ENCODE measurements at regions not wholly inside any gene's neighbourhood (a gene's known extent, or its start where the extent isn't known, plus 50 kb on each side); places are given as distances from the start of the nearest gene placed in this dataset.
"Not testable (repeated sequence)": the region's sequence is repeated elsewhere in the genome, so short reads cannot be mapped to it uniquely, and the experiment has no call there.

DNA sequence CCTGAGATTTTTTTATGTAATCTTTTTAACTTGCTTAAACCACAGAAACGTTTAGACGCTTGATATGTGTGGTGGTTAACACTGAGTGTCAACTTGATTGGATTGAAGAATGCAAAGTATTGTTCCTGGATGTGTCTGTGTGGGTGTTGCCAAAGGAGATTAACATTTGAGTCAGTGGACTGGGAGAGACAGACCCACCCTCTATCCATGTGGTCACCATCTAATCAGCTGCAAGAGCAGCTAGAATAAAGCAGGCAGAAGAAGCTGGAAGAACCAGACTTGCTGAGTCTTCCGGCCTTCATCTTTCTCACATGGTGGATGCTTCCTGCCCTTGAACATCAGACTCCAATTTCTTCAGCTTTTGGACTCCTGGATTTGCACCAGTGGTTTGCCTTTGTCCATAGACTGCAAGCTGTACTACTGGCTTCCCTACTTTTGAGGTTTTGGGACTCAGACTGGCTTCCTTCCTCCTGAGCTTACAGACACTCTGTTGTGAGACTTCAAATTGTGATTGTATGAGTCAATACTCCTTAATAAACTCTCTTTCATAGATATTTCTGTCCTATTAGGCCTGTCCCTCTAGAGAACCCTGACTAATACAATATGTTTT lies 816.0 kb upstream of the CDH9 start:
- DNase-seq = no peak

DNA sequence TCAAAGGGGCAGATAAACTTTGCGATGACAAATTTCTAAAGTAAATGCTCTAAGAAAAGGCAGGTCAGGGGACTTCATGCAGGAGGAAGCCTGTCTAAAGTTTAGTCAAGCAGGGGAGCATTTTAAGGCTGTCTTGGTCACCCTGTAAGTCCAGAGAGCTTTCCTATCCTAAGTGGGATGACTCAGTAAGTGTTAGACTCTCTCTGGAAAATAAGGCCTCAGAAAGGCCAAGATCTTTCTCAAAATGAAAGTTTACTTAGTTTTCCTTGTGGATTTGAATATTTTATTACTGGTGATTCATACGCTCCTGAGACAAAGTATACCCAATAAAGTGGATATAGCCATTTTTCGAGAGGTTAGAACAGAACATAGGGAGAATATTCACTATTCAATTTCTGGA lies 806.9 kb upstream of the CDH9 start:
- no peak for DNase-seq

DNA sequence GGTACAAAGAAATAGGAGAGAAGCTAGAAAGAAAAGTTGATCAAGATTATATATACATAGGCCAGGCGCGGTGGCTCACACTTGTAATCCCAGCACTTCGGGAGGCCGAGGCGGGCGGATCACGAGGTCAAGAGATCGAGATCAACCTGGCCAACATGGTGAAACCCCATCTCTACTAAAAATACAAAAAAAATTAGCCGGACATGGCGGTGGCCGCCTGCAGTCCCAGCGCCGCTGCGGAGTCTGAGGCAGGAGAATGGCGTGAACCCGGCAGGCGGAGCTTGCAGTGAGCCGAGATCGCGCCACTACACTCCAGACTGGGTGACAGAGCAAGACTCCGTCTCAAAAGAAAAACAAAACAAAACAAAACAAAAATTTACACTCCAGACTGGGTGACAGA lies 798.3 kb upstream of the CDH9 start:
- DNase-seq = not testable (repeated sequence)

DNA sequence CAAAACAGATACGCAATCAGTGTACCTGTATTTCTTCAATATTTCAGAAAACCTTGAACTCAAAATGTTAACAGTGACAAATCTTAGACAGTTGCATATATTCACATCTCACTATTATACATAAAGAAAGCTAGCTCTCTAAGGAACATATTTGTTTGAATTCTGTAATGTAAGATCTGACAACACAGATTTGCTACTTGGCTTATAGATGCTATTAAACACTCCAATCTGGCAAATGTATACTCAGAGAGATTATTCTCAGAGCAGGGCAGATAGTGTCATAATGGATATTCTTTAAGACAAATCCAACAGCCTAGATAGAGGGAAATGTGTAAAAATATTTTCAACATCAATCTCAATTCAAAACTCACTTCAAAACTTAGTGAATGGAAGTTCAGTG lies 794.5 kb upstream of the CDH9 start:
- DNase-seq = no peak

DNA sequence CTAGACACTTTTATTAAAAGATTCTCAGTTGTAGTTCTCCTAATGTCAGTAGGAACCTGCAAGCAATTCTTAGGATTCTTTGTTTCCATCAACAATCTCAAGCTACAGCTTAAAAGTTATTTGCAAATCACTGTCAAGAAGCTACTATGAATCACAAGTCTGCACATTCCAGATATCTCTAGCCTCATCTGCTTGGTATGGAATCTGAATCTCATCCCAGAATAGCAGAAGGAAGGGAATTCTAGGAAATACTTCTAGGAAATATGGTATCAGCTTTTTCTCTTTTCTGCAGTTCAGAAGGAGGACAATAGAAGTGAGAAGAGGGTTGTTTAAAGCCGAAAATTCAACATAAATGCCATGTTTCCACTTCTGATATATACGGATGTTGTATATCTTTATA lies 792.2 kb upstream of the CDH9 start:
- no peak for DNase-seq

DNA sequence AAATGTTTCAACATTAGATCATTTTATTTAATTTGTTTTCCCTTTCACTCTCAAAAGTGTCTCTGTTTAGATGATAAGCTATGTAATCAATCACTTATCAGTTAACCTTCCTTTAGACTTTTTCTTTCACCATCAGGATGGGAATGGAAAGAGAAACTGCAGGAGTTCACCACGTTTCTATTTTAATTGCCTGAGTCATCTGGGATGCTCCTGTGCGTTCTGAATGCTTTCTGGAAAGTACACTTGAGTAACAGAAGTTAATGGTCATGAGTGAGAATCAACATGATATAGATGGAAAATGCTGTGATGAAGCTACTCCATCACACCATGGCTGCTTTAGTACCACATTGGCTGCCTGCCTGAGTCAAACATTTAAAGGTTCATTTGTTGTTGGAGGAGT lies 783.3 kb upstream of the CDH9 start:
- DNase-seq = no peak

DNA sequence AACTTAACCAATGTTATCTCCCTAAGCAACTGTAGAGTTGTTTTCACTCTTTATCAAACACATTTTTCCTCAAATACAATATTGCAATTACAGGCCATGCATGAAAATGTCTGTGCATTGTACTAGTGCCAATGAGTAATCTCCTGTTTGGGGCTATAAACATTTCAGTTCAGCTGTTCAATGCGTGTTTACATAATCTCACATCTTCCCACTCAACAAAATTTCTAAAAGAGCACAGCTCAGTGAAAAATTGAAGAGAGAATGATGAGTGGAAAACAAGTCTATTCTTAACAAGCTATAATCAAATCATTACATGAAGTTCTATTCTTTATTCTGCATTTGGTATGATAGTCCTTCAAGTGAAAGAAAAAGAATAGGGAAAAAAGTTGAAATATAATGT lies 780.5 kb upstream of the CDH9 start:
- DNase-seq = no peak

DNA sequence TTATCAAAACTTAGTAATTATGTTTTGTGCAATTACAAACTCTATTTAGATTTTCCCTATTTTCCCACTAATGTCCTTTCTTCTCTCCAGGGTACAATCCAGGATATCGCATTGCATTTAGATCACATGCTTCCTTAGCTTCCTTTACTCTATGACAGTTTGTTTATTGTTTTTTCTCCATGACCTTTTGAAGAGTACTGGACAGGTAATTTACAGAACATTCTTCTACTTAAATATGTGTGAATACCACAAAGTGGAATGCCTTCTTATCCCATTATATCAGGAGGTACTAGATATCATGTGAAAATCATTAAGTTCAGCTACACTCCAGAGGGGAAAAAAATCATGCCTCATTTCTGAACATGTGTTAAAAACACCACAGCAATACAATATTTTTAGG lies 776.6 kb upstream of the CDH9 start:
- no peak for DNase-seq

DNA sequence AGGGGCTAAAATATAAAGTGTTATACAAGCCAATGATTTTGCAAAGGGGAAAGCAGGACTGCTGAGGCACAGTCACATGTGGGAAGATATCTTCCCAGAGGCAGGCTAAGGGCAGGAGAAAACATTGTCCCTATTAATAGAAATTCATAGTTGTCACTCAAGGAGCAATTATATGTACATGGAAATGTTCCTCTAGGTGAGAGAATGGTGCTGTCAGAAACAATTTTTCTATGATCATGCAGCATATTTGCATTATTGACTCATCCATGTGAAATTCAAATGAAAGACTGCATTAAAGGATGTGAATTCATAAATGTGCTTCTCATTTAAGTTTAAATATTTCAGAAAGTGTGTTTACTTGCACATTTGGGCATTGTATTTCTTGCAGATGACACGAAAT lies 775.9 kb upstream of the CDH9 start:
- no peak for DNase-seq

DNA sequence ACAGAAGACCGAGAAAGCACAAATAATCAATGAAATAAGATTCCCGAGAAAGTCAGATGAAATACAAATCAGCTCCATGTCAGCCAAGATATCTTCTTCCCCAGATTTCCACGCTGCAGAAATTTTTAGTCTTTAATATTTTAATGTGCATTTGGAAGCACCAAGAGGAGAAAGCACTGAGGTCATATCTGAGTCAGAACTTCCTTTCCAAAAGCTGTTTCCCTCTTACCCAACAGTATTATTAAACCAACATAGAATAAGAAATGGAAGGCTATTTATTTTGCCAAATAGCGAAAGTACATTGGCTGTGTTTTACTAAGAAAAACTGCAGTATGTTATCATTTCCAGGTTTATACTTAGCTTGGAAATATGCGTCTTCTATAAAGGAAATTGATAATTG lies 772.1 kb upstream of the CDH9 start:
- DNase-seq = no peak

DNA sequence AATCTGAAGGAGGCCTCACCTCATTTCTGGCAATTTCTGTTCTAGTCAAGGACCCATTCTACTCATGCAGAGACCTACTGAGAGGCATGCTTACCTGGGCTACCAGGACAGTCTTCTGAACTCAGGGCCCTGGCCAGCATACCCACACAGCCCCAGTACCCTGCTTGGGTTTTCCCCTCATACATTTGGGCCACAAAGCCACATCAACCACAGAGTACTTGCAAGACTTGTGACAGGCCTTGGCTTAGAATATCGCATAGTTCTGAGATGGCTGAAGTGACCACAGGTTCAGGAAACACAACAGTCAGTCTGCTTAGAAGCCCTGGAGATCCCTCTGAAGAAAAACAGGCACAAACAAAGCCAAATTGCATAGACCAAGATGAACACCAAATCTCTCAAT lies 758.8 kb upstream of the CDH9 start:
- no peak for DNase-seq

DNA sequence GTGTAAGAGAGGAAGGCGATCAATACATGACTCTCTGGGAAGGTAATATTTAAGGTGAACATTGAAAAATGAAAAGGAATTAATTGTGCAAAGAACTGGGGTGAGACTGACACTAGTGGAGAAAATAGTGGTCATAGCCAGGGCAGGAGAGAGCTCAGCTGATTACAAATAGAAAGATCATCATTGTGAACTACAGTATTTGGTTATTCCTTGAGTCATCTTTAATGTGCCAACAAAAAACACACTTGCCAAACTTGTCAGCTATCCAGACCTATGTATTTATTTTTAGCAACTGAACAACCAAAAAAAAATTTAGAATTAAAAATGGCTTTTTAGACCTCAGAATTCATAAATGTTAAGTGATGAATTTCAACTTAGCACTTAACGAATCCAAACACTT lies 749.8 kb upstream of the CDH9 start:
- DNase-seq = no peak

DNA sequence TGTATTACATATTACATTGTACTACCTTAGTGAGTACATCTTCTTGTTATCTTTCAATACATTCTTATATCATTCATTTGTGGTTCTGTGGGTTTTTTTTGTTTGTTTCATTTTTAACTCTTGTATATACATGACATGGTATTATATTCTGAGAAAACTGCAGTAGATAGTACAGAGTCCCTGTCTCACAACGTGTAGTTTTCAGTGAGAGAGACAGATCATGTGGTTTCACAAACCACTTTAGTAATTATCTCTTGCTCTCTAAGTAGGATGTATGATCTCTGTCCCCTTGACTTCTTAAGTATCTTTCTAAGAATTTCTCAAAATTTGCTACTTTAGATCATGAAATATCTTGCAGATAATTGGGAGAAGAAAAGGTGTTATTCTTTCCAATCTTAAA lies 745.9 kb upstream of the CDH9 start:
- DNase-seq = no peak

DNA sequence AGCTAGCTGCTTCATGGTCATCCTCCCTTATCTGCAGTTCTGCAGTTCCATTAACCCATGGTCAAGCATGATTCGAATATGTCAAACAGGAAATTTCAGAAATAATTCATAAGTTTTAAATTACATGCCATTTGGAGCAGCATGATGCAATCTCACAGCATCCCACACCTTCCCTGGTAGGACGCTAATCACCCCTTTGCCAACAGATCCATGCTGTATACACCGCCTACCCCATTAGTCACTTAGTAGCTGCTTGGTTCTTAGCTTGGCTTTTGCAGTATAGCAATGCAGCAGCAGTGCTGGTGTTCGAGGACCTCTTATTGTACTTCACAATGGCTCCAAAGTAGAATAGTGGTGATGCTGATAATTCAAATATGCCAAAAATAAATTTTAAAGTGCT lies 739.7 kb upstream of the CDH9 start:
- DNase-seq = no peak

DNA sequence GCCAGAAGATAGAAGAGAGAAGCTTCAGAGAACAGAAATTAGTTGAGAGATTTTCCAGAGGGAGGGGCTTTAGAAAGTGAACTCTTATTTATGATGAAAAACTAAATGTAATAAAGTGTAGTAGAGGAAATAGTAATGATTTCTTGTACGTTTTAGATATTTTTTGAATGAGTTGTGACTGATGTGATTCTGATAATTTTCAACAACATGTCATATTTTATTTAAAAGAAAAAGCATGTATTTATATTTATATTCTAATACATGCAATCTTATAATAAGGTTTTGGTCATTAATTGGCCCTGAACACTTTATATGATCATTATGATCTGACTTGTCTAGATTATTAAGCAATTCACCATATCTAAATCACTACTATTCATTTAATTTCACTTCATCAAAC lies 735.2 kb upstream of the CDH9 start:
- DNase-seq = no peak

DNA sequence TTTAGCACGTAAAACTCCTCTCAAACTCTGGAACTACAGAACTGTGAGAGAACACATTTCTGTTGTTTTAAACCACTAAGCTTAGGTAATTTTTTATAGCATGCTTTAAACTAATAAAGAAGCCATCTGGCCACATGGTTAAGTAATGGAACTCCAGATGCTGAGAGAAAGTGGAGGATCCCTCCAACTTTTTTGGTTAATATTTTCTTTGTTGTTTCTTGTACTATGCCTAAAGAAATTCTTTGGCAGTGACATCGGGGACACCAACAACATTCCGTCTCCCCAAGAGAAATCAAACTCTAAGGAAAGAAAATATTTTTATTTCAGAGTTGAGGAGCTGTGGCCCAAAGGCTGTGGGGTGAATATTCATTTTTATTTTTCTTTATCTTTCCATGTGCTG lies 734.8 kb upstream of the CDH9 start:
- DNase-seq = no peak

DNA sequence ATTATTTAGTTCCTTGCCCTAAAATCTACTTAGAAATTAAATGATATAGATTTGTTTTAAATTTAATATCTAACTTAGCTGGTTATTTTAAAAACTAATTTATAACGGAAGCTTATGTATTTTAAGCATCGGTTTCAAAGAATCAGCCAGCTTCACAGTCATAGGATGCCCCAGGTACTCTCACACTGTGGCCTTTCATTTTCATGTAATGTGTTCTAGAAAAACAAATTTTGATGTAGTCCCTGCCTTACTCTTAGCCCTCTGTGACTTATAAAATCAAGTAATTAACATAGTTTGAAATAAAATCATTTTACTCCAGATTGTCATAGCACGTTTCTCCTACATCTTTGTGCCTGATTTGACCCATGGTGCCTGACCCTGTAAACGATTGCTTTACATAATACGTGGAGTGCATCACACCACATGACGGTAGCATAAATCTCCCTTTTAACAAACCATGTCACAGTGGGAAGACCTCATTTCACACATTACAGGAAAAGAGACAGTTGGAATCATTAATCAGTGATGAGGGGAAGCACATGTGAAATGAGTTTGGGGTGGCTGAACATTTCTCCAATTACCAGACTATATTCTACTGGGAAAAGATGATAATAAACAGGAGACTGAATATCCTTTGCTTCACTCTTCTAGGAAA lies 731.5 kb upstream of the CDH9 start:
- no peak for DNase-seq

DNA sequence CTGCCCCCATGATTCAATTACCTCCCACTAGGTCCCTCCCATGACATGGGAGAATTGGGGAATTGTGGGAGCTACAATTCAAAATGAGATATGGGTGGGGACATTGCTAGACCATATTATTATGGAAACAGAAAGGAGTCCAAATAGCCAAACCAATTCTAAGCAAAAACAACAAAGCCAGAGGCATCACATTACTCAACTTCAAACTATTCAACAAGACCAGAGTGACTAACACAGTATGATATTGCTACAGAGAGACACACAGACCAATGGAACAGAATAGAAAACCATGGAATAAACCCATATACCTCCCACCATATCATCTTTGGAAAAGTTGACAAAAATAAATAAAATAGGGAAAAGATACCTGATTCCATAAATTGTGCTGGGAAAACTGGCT lies 710.5 kb upstream of the CDH9 start:
- DNase-seq = no peak

DNA sequence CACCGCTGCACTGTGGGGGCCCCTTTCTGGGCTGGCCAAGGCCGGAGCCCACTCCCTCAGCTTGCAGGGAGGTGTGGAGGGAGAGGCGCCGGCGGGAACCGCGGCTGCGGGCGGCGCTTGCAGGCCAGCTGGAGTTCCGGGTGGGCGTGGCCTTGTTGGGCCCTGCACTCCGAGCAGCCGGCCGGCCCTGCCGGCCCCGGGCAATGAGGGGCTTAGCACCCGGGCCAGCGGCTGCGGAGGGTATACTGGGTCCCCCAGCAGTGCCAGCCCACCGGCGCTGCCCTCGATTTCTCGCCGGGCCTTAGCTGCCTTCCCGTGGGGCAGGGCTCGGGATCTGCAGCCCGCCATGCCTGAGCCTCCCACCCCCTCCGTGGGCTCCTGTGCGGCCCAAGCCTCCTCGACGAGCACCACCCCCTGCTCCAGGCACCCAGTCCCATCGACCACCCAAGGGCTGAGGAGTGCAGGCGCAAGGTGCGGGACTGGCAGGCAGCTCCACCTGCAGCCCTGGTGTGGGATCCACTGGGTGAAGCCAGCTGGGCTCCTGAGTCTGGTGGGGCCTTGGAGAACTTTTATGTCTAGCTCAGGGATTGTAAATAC lies 705.1 kb upstream of the CDH9 start:
- DNase-seq = not testable (repeated sequence)

DNA sequence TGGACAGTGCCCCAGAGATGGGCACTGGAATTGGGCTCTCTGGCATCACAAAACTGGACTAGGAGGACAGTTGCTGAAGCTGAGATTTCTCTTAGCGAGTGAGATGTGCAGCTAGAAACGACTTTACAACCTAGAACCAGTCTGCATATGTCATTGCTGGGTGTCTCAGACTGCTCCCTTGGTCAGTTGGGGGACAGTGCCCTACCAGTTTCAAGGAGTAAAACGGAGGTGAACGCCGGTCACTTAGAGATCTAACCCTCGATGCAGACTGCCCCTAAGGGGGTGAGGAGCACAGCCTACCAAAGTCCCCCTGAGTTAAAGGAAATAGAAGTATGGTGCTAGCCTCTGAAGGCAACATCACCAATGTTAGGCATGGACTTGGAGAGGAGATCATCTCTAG lies 704.4 kb upstream of the CDH9 start:
- DNase-seq = no peak

DNA sequence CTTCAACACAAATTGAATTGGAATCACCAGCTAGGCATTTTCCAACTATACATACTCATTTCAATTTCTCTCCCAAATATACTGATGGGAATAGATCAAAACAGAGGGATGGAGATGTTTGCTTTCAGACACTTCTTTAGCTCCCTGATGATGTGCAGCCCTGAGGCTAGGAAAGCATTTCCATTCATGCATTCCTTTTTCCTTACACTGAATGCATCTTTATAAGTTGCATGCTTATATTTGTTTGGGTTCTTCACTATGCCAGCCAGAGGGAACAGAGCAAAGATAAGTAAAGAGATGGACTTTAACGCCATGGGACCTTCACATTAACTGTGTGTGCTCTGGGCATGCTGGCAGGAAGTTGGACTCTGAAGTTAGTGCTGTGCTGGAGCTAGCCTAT lies 696.5 kb upstream of the CDH9 start:
- DNase-seq = no peak

DNA sequence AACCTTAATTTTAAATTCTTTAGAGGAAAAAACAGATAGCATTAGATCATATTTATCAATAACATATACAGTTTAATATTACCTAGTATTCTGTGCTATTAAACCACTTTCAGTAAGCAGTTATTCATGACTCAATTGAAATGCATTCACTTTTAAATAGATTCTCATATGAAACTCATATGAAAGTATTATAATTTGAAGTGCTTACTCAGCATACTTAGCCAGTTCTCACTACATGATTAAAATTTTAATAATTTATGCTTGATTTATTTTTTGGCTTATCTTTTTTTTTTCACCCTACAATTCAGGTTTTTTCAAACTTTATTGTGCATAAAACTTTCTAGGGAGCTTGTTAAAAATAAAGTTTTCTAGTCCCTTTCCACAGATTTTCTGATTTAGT lies 694.9 kb upstream of the CDH9 start:
- DNase-seq = no peak

DNA sequence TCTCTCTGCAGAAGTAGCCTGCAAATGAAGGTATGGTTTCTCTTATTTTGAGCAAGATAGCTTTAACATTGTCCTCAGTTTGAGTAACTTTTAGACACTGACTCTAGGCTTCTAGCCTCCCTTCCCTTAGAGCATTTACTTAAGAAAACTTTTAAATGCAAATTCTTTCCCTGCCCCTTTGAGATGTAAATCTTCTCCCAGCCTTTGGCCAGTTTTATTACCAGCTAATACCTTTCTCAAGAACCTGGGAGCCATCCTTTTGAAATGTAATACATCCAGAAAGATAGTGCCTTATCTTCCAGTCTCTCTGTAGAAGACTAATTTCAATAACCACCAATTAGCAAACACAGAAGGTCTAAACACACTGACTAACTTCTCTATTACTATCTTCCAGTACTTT lies 688.9 kb upstream of the CDH9 start:
- DNase-seq = no peak

DNA sequence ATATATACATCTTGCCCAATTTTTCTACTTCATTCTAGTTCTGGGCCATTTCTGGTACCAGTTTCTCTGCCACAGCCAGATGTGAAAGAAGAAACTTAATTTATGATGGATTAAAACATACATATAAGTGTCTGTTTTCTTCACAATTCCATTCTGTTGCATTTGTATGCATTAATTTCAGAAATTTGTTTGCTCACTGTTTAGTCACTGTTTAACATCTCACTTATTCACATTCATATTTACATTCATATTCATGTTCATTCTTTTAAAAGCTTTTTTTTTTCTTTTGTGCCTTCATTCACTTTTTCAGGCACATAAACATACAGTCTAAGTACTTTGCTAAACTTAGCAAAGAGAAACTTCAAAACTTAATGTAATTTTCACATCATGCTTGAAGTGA lies 684.0 kb upstream of the CDH9 start:
- no peak for DNase-seq

DNA sequence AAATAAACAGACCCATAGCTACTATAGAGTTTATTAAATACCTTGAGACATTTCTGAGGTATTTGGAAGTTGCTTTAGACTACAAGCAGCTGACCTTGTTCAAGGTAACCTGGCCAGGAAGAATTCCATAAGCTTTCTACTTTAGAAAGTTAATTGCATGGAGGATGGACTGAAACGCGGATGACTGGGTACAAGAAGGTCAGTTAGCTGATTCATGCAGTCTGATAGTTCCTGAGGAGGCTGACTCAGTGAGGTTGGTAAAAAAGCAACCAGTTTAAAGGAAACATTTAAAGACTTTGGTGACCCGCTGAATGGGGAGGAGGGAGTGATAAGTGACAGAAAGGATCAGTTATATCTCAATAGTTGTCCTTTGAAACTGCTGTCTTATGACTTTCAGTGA lies 670.1 kb upstream of the CDH9 start:
- DNase-seq = no peak
